Osteoblast (primary cell): ENCODE measurements at regions not wholly inside any gene's neighbourhood (a gene's known extent, or its start where the extent isn't known, plus 50 kb on each side); places are given as distances from the start of the nearest gene placed in this dataset.

Source experiments
- DNase-seq: peaks from one replicate; pipeline ENCODE4 v3.0.0; 2011; ENCODE audit warnings: low spot score, mixed read lengths; ENCODE audit not compliant: insufficient read length; ENCODE audit errors: missing footprints
- H2AFZ ChIP-seq: 2 replicates; pipeline ENCODE4 v1.6.0; 2011; ENCODE audit warnings: mild to moderate bottlenecking, low read length
- H3K27ac ChIP-seq: 2 replicates; pipeline ENCODE4 v1.5.1; 2011; ENCODE audit warnings: mild to moderate bottlenecking, low read depth, low read length, moderate library complexity
- H3K27me3 ChIP-seq: 2 replicates; pipeline ENCODE4 v1.6.0; 2012; ENCODE audit warnings: mild to moderate bottlenecking, control low read depth, inconsistent platforms, low read length, moderate library complexity; ENCODE audit not compliant: insufficient read depth
- H3K36me3 ChIP-seq: 2 replicates; pipeline ENCODE4 v1.5.1; 2011; ENCODE audit warnings: mild to moderate bottlenecking, low read length, control low read depth, moderate library complexity; ENCODE audit not compliant: insufficient read depth
- H3K4me1 ChIP-seq: 2 replicates; pipeline ENCODE4 v1.5.1; 2011; ENCODE audit warnings: mild to moderate bottlenecking, low read length, control low read depth, moderate library complexity; ENCODE audit not compliant: insufficient read depth
- H3K4me2 ChIP-seq: 2 replicates; pipeline ENCODE4 v1.6.0; 2011; ENCODE audit warnings: mild to moderate bottlenecking, low read length; ENCODE audit not compliant: insufficient read depth
- H3K4me3 ChIP-seq: fragments of 200-600 bp; sonication (generic); 3 replicates; pipeline ENCODE4 v1.5.1; 2012; ENCODE audit warnings: mild to moderate bottlenecking, low read length, inconsistent platforms; ENCODE audit not compliant: insufficient read depth
- H3K79me2 ChIP-seq: 2 replicates; pipeline ENCODE4 v1.6.0; 2012; ENCODE audit warnings: mild to moderate bottlenecking, low read length, control low read depth, inconsistent platforms; ENCODE audit not compliant: insufficient read depth
- H3K9me3 ChIP-seq: 2 replicates; pipeline ENCODE4 v1.5.1; 2011; ENCODE audit warnings: low read depth, low read length, control low read depth
- H4K20me1 ChIP-seq: 2 replicates; pipeline ENCODE4 v1.6.0; 2012; ENCODE audit warnings: mild to moderate bottlenecking, low read length, control low read depth; ENCODE audit not compliant: insufficient read depth
- TF ChIP-seq, protein P1 (sequence below): IDR thresholded peaks from 2 replicates; pipeline ENCODE4 v1.5.1; 2011; ENCODE audit warnings: mild to moderate bottlenecking, low read depth, low read length, moderate library complexity; ENCODE audit errors: extremely low read depth

DNA sequence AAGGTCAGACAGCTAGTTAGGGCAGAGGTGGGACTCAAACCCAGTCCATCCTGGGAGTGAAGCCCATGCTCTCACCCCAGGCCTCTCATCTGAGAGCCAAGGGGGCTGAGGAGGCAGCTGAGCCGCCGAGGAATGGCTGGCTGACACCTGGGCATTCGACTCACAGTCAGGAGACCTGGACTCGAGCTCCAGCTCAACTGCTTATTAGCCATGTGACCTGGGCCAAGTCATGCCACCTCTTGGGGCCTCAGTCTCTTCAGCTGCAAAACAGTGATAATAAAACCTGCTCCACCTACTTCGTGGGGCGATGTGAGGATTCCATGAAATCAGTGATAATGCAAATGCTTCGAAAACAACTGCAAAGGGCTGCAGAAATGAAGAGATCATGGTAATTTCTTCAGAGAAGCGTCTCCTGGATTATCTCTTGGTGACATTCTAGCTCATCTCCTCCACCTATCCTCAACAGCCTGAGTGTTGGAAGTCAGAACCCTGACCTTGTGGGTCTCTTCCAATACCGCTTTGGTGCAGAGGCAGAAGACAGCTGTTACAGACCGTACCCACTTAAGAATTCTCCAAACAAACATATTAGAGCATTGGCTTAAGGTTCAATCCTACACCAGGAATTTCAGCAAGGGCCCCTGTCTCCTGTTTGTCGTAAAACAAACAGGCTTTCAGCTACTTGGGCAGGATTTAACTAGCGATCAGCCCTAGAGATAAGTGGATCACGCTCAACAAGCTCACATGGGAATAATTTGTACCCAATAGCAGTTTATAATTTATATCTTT, 60.0 kb upstream of the PIM1 start:
- Histone ChIP-seq H3K36me3 (no peaks in the 10 kb centered on the region), H3K27ac (no peak overlapping the region), H4K20me1 (no peaks in the 10 kb centered on the region), H3K4me3 (no peak overlapping the region), H2AFZ (no peak overlapping the region), H3K9me3 (no peaks in the 10 kb centered on the region), H3K4me1 (no peaks in the 10 kb centered on the region), H3K79me2 (no peaks in the 10 kb centered on the region), H3K27me3 (peaks cover 6% of the 10 kb centered on the region), H3K4me2 (no peak overlapping the region)
- TF ChIP-seq, protein P1, sequence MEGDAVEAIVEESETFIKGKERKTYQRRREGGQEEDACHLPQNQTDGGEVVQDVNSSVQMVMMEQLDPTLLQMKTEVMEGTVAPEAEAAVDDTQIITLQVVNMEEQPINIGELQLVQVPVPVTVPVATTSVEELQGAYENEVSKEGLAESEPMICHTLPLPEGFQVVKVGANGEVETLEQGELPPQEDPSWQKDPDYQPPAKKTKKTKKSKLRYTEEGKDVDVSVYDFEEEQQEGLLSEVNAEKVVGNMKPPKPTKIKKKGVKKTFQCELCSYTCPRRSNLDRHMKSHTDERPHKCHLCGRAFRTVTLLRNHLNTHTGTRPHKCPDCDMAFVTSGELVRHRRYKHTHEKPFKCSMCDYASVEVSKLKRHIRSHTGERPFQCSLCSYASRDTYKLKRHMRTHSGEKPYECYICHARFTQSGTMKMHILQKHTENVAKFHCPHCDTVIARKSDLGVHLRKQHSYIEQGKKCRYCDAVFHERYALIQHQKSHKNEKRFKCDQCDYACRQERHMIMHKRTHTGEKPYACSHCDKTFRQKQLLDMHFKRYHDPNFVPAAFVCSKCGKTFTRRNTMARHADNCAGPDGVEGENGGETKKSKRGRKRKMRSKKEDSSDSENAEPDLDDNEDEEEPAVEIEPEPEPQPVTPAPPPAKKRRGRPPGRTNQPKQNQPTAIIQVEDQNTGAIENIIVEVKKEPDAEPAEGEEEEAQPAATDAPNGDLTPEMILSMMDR, result no peak
- DNase-seq, result no peak

GRCh38 chr6:37110500-37111461, 59.2 kb upstream of the PIM1 start:
- H3K27ac ChIP-seq, result no peak overlapping the region
- H3K4me2 ChIP-seq, result no peak overlapping the region
- no peaks in the 10 kb centered on the region for H3K36me3 ChIP-seq
- H2AFZ ChIP-seq, result no peak overlapping the region
- TF ChIP-seq, protein P1, result no peak
- H3K4me1 ChIP-seq, result no peaks in the 10 kb centered on the region
- peaks cover 6% of the 10 kb centered on the region for H3K27me3 ChIP-seq
- no peaks in the 10 kb centered on the region for H3K9me3 ChIP-seq
- no peak overlapping the region for H3K4me3 ChIP-seq
- H4K20me1 ChIP-seq, result no peaks in the 10 kb centered on the region
- no peak for DNase-seq
- no peaks in the 10 kb centered on the region for H3K79me2 ChIP-seq

DNA sequence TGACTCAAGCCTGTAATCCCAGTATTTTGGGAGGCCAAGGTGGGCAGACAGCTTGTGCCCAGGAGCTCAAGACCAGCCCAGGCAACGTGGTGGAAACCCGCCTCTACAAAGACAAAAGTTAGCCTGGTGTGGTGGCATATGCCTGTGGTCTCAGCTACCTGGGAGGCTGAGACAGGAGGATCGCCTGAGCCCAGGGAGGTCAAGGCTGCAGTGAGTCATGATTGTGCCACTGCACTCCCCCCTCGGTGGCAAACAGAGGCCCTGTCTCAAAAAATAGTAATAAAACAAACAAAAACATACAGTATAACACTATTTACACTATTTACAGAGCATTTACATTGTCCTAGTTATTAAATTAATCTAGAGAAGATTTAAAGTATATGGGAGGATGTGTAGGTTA, 56.0 kb upstream of the PIM1 start:
- no peak for DNase-seq
- TF ChIP-seq, protein P1, result no peak
- H3K79me2 ChIP-seq, result no peaks in the 10 kb centered on the region

GRCh38 chr6:37114612-37115011, 55.3 kb upstream of the PIM1 start:
- Histone ChIP-seq H3K4me2 (no peak overlapping the region), H3K36me3 (no peaks in the 10 kb centered on the region), H3K27me3 (no peaks in the 10 kb centered on the region), H3K4me3 (no peak overlapping the region), H3K27ac (no peak overlapping the region), H2AFZ (no peak overlapping the region), H3K79me2 (no peaks in the 10 kb centered on the region), H4K20me1 (no peaks in the 10 kb centered on the region), H3K9me3 (no peaks in the 10 kb centered on the region), H3K4me1 (no peaks in the 10 kb centered on the region)
- TF ChIP-seq, protein P1, result no peak
- no peak for DNase-seq

More for the DNA sequence above, 56.0 kb upstream of the PIM1 start:
- no peaks in the 10 kb centered on the region for H3K36me3 ChIP-seq
- H3K4me1 ChIP-seq, result no peaks in the 10 kb centered on the region
- no peak overlapping the region for H3K4me2 ChIP-seq
- H3K27ac ChIP-seq, result no peak overlapping the region
- no peak overlapping the region for H3K4me3 ChIP-seq
- H2AFZ ChIP-seq, result no peak overlapping the region
- no peaks in the 10 kb centered on the region for H3K9me3 ChIP-seq
- no peaks in the 10 kb centered on the region for H3K27me3 ChIP-seq
- H4K20me1 ChIP-seq, result no peaks in the 10 kb centered on the region
